ENCODE measurements at regions not wholly inside any gene's neighbourhood (a gene's known extent, or its start where the extent isn't known, plus 50 kb on each side); places are given as distances from the start of the nearest gene placed in this dataset.

DNA sequence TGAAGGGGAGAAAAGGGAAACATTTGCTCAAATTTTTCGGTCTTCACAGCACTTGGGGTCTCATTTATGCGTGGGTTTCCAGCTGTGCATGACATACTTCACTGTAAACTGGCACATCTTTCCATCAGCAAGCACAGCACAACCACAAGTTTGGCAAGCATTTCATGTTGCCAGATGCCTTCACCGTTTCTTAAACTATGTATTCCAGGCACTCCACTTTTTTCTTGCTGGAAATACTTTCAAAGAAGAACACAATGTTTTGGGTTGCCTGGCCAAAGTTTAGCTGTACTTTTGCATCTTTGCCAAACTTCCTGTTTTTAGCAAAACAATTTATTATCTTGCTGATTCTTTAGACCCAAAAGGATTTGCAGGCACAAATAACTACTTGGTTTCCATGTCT, 194.6 kb upstream of the MEIS1 start:
- Histone ChIP-seq H3K36me3 (no peaks in the 10 kb centered on the region), H3K4me3 (replicated peaks in 1 of 3) (no peak overlapping the region), H3K27me3 (no peaks in the 10 kb centered on the region), H3K27ac (peak overlapping the region in 2 of 3 donors; percentile 10 to 21), H3K4me1 (peaks cover 30 to 52% of the 10 kb centered on the region in 2 donors), H3K9me3 (no peaks in the 10 kb centered on the region)
- no peak for TF ChIP-seq POLR2A (IDR thresholded peaks at IDR 0.05)
- TF ChIP-seq, protein P1, sequence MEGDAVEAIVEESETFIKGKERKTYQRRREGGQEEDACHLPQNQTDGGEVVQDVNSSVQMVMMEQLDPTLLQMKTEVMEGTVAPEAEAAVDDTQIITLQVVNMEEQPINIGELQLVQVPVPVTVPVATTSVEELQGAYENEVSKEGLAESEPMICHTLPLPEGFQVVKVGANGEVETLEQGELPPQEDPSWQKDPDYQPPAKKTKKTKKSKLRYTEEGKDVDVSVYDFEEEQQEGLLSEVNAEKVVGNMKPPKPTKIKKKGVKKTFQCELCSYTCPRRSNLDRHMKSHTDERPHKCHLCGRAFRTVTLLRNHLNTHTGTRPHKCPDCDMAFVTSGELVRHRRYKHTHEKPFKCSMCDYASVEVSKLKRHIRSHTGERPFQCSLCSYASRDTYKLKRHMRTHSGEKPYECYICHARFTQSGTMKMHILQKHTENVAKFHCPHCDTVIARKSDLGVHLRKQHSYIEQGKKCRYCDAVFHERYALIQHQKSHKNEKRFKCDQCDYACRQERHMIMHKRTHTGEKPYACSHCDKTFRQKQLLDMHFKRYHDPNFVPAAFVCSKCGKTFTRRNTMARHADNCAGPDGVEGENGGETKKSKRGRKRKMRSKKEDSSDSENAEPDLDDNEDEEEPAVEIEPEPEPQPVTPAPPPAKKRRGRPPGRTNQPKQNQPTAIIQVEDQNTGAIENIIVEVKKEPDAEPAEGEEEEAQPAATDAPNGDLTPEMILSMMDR (IDR thresholded peaks at IDR 0.05) = no peak
- 68 to 81% methylated on average over 3 of the region's 3 CpGs for WGBS, 2 donors
- no peak for DNase-seq
- intact Hi-C loops (cut with DNase I) = no loop called here

DNA sequence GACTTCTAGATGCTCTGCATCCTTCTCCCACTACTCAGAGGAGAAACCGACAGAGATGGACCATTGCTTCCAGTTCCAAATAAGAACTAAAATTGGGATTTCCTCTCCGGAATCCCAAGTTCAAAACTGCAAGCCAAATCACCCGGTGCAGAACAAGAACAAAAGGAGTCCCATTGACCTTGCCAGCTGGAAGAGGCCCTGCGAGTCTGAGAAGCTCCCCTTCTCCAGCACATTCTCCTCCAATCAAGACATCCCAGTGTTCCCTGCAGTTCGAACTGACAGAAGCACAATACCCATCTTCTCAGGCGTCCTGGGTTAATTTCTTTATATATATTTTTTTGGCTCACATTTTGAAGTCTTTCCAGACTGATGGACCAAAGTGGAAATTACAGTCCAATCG, 195.3 kb upstream of the MEIS1 start:
- no peaks in the 10 kb centered on the region for H3K9me3 ChIP-seq
- no peaks in the 10 kb centered on the region for H3K27me3 ChIP-seq
- TF ChIP-seq POLR2A (IDR thresholded peaks at IDR 0.05) = no peak
- TF ChIP-seq, protein P1 (IDR thresholded peaks at IDR 0.05) = no peak
- intact Hi-C loops (cut with DNase I) = no loop called here
- WGBS, 2 donors = 74 to 76% methylated on average over 7 of the region's 7 CpGs
- no peaks in the 10 kb centered on the region for H3K36me3 ChIP-seq
- peak overlapping the region in 1 of 3 donors; percentile 10 for H3K27ac ChIP-seq
- DNase-seq = no peak
- H3K4me1 ChIP-seq = peaks cover 30 to 56% of the 10 kb centered on the region in 2 donors
- H3K4me3 ChIP-seq (replicated peaks in 1 of 3) = no peak overlapping the region

DNA sequence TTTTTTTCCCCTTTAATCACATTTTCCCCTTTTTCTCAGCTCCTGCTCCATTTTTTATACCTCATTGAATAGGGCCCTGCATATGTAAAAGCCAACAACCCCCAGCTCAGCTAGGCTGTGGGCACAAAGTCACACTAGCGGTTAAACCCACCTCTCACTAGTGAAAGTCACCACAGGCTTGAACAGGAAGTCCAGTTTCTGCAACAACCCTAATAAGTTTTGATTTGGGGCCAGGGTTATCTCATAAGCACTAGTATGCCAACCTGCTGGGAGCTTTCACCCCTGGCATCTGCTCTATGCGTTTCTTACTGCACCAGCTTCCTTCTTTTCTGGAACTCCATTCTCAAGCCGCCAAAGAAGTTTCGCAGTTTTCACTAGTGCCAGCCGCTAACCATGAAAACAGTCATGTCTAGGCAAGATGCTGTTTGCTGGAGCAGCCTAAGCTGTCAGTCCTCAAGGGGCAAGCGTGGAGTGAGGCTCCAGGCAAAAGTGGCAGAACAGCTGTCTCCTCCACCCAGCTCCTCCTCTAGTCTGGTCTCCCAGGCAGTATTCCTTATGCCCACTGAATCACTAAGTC, 197.0 kb upstream of the MEIS1 start:
- DNase-seq = no peak
- Histone ChIP-seq H3K4me3 (replicated peaks in 1 of 3) (no peak overlapping the region), H3K4me1 (peaks cover 30 to 56% of the 10 kb centered on the region in 2 donors), H3K27me3 (no peaks in the 10 kb centered on the region), H3K36me3 (no peaks in the 10 kb centered on the region), H3K27ac (peak overlapping the region in 2 of 3 donors; percentile 81 to 98), H3K9me3 (no peaks in the 10 kb centered on the region)
- 96 to 97% methylated on average over 6 of the region's 6 CpGs for WGBS, 2 donors
- intact Hi-C loops (cut with DNase I) = no loop called here
- TF ChIP-seq POLR2A (IDR thresholded peaks at IDR 0.05) = no peak
- TF ChIP-seq, protein P1 (IDR thresholded peaks at IDR 0.05) = no peak

DNA sequence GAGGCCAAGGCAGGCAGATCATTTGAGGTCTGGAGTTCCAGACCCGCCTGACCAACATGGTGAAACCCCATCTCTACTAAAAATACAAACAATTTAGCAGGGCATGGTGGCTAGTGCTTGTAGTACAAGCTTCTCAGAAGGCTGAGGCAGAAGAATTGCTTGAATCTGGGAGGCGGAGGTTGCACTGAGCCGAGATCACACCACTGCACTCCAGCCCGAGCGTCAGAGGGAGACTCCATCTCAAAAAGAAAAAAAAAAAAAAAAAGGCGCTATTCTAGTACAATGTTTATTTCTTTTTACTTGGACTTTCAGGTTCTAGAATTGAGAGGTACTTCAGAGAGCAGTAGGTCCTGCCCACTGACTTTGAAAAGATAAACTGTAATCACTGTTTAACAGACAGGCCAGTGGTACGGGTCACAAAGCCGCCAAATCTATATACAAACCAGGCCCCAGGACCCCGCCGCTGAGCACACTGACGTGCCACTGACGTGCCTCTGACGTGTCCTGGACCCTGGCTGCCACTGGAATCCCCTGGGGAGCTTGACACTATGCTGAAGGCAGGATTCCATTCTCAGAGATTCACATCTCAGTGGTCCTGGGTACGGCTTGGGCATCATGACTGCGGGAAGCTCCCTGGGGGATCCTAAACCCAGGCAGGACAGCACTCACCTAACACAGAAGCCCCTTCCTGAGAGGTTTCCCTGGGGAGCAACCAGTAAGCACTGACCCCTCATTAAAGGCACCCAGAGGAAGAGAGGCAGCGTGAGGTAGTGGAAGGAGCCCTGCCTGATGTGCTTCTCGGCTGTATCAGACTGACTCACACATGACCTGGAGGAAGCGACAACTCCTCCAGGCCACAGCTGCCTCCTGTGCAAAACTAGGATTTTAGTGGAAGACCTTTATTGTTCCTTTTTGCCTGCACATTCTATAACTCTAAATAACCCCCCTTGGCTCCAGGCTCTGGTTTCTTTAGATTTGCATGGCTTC, 197.8 kb upstream of the MEIS1 start:
- 32 to 49% methylated on average over 18 of the region's 18 CpGs for WGBS, 2 donors
- TF ChIP-seq POLR2A (IDR thresholded peaks at IDR 0.05) = no peak
- TF ChIP-seq, protein P1 (IDR thresholded peaks at IDR 0.05) = peak in 1 of 6 experiments; percentile 18
- peak overlapping the region; percentile 52 to 98 (median 81) for H3K27ac ChIP-seq
- intact Hi-C loops (cut with DNase I) = no loop called here
- no peaks in the 10 kb centered on the region for H3K27me3 ChIP-seq
- no peaks in the 10 kb centered on the region for H3K36me3 ChIP-seq
- DNase-seq = peak; percentile 60 to 68
- H3K9me3 ChIP-seq = no peaks in the 10 kb centered on the region
- H3K4me1 ChIP-seq = peaks cover 28 to 48% of the 10 kb centered on the region in 2 donors
- no peak overlapping the region for H3K4me3 ChIP-seq (replicated peaks in 1 of 3)
